ENCODE measurements at regions not wholly inside any gene's neighbourhood (a gene's known extent, or its start where the extent isn't known, plus 50 kb on each side); places are given as distances from the start of the nearest gene placed in this dataset.

DNA sequence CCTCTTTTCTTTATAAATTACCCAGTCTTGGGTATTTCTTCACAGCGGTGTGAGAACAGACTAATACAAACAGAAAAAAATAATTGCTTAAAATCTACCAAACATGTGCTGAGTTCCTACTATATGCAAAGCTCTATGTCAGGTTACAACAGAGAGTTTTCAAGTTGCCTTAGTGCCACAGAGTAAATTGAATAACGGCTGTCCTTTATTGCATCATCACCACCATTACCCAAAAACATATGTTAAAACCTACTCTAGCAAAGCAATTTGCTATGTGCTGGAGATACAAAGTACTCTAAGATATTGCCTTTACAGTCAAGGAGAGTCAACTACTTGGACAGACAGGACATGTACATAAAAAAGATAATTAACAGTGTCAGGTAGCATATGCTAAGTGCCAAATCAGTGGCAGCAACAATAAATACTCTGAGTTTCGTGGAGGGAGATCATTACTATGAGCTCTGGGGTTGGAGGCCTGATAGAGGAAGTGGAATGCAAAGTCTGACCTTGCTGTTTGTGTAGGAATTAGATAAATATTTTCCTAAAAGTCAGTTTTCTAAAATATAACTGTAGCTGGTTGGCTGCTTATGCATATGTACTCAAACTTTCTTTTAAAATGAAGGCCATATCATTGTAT lies 1058.7 kb upstream of the WWC1 start:
- TF ChIP-seq, protein P1, sequence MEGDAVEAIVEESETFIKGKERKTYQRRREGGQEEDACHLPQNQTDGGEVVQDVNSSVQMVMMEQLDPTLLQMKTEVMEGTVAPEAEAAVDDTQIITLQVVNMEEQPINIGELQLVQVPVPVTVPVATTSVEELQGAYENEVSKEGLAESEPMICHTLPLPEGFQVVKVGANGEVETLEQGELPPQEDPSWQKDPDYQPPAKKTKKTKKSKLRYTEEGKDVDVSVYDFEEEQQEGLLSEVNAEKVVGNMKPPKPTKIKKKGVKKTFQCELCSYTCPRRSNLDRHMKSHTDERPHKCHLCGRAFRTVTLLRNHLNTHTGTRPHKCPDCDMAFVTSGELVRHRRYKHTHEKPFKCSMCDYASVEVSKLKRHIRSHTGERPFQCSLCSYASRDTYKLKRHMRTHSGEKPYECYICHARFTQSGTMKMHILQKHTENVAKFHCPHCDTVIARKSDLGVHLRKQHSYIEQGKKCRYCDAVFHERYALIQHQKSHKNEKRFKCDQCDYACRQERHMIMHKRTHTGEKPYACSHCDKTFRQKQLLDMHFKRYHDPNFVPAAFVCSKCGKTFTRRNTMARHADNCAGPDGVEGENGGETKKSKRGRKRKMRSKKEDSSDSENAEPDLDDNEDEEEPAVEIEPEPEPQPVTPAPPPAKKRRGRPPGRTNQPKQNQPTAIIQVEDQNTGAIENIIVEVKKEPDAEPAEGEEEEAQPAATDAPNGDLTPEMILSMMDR (IDR thresholded peaks at IDR 0.05; ENCODE audit: low read depth, low read length), result no peak
- no peak for TF ChIP-seq POLR2A (IDR thresholded peaks at IDR 0.05; ENCODE audit: extremely low read depth, insufficient read length)
- TF ChIP-seq MYC (IDR thresholded peaks at IDR 0.05; ENCODE audit: low read depth, low read length), result no peak

All from NB4 (cell line).